ENCODE measurements at regions not wholly inside any gene's neighbourhood (a gene's known extent, or its start where the extent isn't known, plus 50 kb on each side); places are given as distances from the start of the nearest gene placed in this dataset.

DNA sequence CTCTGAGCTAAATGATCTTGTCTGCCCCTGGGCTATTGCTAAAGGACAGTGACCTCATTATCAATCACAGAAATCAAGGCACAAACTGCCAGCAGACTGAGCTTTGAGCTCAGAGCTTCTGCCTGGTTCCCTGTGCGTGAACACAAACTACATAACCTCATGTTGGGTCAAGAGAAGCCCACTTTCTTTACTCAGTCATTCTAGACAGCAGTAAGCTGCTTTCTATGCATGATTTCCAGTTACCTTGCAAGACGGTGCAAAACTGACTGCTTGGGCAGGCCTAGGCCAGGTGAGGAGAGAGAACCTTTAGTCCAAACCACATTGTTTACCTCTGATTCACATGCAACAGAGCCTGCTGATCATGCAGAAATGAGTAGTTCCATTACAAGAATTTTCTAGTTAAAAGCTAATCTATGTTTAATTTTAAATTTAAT is 75.1 kb downstream of the ARRDC4 start:
- TF ChIP-seq CTCF (conservative IDR thresholded peaks at IDR 0.05) (no peak), EZH2 (IDR thresholded peaks at IDR 0.05; ENCODE audit: low read depth) (no peak)
- Histone ChIP-seq H2AFZ (no peak overlapping the region), H3K27ac (no peak overlapping the region), H3K27me3 (ENCODE audit: insufficient read depth, low read depth) (peaks cover 18% of the 10 kb centered on the region; the same call in 1 of the 2 replicates), H3K4me1 (replicated peaks; ENCODE audit: insufficient read depth) (no peaks in the 10 kb centered on the region), H3K9me3 (ENCODE audit: insufficient read depth, low read depth) (no peaks in the 10 kb centered on the region), H3K4me2 (no peak overlapping the region), H3K36me3 (ENCODE audit: low read depth) (no peaks in the 10 kb centered on the region), H3K79me2 (ENCODE audit: low read depth) (no peaks in the 10 kb centered on the region), H3K4me3 (no peak overlapping the region), H4K20me1 (ENCODE audit: insufficient read depth) (no peaks in the 10 kb centered on the region), H3F3A (ENCODE audit: insufficient read depth, low read depth) (no peaks in the 10 kb centered on the region), H3K9me2 (ENCODE audit: insufficient read depth) (no peaks in the 10 kb centered on the region)
- intact Hi-C loops (cut with micrococcal nuclease; ENCODE audit: unreplicated experiment): no loop called here
- CTCF ChIA-PET: interaction anchor here (0.9 kb wide), 1 partner anchor 142 kb away, joined by 3 read pairs; no protein-coding TSS in a partner anchor
- POLR2A ChIA-PET (ENCODE audit: unreplicated experiment): no interaction called here
- no peak for DNase-seq
- no TSS peak for BruUV-seq (replicated peaks)

- intact Hi-C loops (cut with micrococcal nuclease; ENCODE audit: unreplicated experiment): no loop called here
- ChIA-PET CTCF (no interaction called here), POLR2A (ENCODE audit: unreplicated experiment) (no interaction called here)
- no TSS peak for BruUV-seq (replicated peaks)
- no peak for TF ChIP-seq EZH2 (IDR thresholded peaks at IDR 0.05; ENCODE audit: low read depth)
- TF ChIP-seq CTCF (conservative IDR thresholded peaks at IDR 0.05): no peak
- Histone ChIP-seq H3K79me2 (ENCODE audit: low read depth) (no peaks in the 10 kb centered on the region), H3K4me3 (no peak overlapping the region), H4K20me1 (ENCODE audit: insufficient read depth) (no peaks in the 10 kb centered on the region), H3K27ac (no peak overlapping the region), H3K4me2 (no peak overlapping the region), H3K36me3 (ENCODE audit: low read depth) (no peaks in the 10 kb centered on the region), H3K9me3 (ENCODE audit: insufficient read depth, low read depth) (no peaks in the 10 kb centered on the region), H3K9me2 (ENCODE audit: insufficient read depth) (no peaks in the 10 kb centered on the region), H3K4me1 (replicated peaks; ENCODE audit: insufficient read depth) (no peaks in the 10 kb centered on the region), H3K27me3 (ENCODE audit: insufficient read depth, low read depth) (peaks cover 29% of the 10 kb centered on the region; the same call in 1 of the 2 replicates), H3F3A (ENCODE audit: insufficient read depth, low read depth) (no peaks in the 10 kb centered on the region), H2AFZ (no peak overlapping the region)
- no peak for DNase-seq
Observed at GRCh38 chr15:98039596-98039995, 79.1 kb downstream of the ARRDC4 start.

DNA sequence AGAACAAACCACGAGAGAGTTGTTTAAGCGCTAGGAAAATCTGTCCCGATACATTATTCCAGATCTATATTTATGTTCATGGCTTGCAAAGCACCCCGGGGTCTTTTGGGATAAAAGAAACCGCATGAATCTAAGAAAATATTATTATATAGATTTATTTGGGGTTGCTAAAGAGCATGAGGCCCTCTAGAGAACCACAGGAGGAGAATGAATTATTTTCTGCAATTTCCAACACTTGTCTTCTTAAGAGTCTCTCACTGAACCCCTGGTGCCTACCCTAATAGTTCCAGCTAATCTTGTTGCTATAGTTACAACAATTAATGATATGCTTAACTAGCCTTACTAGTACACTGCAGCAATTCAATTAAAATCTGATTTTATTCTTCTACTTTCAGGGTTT is 79.6 kb downstream of the ARRDC4 start:
- no TSS peak for BruUV-seq (replicated peaks)
- Histone ChIP-seq H3K27ac (no peak overlapping the region), H3K36me3 (ENCODE audit: low read depth) (no peaks in the 10 kb centered on the region), H2AFZ (no peak overlapping the region), H3K9me2 (ENCODE audit: insufficient read depth) (no peaks in the 10 kb centered on the region), H3K9me3 (ENCODE audit: insufficient read depth, low read depth) (no peaks in the 10 kb centered on the region), H3K4me2 (no peak overlapping the region), H4K20me1 (ENCODE audit: insufficient read depth) (no peaks in the 10 kb centered on the region), H3K79me2 (ENCODE audit: low read depth) (no peaks in the 10 kb centered on the region), H3K27me3 (ENCODE audit: insufficient read depth, low read depth) (peaks cover 29% of the 10 kb centered on the region; the same call in 1 of the 2 replicates), H3K4me3 (no peak overlapping the region), H3K4me1 (replicated peaks; ENCODE audit: insufficient read depth) (no peaks in the 10 kb centered on the region), H3F3A (ENCODE audit: insufficient read depth, low read depth) (no peaks in the 10 kb centered on the region)
- CTCF ChIA-PET: no interaction called here
- intact Hi-C loops (cut with micrococcal nuclease; ENCODE audit: unreplicated experiment): no loop called here
- TF ChIP-seq EZH2 (IDR thresholded peaks at IDR 0.05; ENCODE audit: low read depth) (no peak), CTCF (conservative IDR thresholded peaks at IDR 0.05) (no peak)
- POLR2A ChIA-PET (ENCODE audit: unreplicated experiment): no interaction called here
- no peak for DNase-seq
